Thoracic aorta (tissue), 2 donors: ENCODE measurements at regions not wholly inside any gene's neighbourhood (a gene's known extent, or its start where the extent isn't known, plus 50 kb on each side); places are given as distances from the start of the nearest gene placed in this dataset.
"Not testable (repeated sequence)": the region's sequence is repeated elsewhere in the genome, so short reads cannot be mapped to it uniquely, and the experiment has no call there.

Experiments
- ATAC-seq: fragments of 150-250 bp; one replicate; pipeline ENCODE4 v1.8.0; 2017; ENCODE audit warnings: low read depth; ENCODE audit not compliant: insufficient number of reproducible peaks, low FRiP score
- DNase-seq: peaks from one replicate; pipeline ENCODE4 v3.0.0-alpha.2; 2020; ENCODE audit warnings: low spot score
- H3K27ac ChIP-seq, 2 donors: fragments of 200-600 bp; sonication (generic); 1 replicate in 1 of 2; 2 replicates in 1 of 2; pipeline ENCODE4 v1.5.1; 2016; ENCODE audit warnings: mild to moderate bottlenecking in 2 of 2, moderate library complexity in 2 of 2
- H3K27me3 ChIP-seq: fragments of 200-600 bp; sonication (generic); replicated peaks from 2 replicates; pipeline ENCODE4 v1.6.0; 2016; ENCODE audit warnings: mild to moderate bottlenecking; ENCODE audit not compliant: insufficient read depth
- H3K36me3 ChIP-seq: fragments of 200-600 bp; sonication (generic); one replicate; pipeline ENCODE4 v1.5.1; 2016
- H3K4me1 ChIP-seq, 2 donors: fragments of 200-600 bp; sonication (generic); 1 replicate in 1 of 2; 2 replicates in 1 of 2; pipeline versions ENCODE4 v1.5.1 to v1.6.0; 2016; ENCODE audit warnings: low read depth in 2 of 2, mild to moderate bottlenecking in 1 of 2; ENCODE audit not compliant: control insufficient read depth in 1 of 2
- H3K4me3 ChIP-seq: fragments of 200-600 bp; sonication (generic); 2 replicates; pipeline ENCODE4 v1.5.1; 2016; ENCODE audit warnings: mild to moderate bottlenecking
- H3K9me3 ChIP-seq: fragments of 200-600 bp; sonication (generic); 2 replicates; pipeline ENCODE4 v1.5.1; 2016
- TF ChIP-seq, protein P1 (sequence below): fragments of 200-600 bp; sonication (generic); IDR thresholded peaks from one replicate; pipeline ENCODE4 v1.5.1; 2019; ENCODE audit warnings: antibody characterized with exemption

DNA sequence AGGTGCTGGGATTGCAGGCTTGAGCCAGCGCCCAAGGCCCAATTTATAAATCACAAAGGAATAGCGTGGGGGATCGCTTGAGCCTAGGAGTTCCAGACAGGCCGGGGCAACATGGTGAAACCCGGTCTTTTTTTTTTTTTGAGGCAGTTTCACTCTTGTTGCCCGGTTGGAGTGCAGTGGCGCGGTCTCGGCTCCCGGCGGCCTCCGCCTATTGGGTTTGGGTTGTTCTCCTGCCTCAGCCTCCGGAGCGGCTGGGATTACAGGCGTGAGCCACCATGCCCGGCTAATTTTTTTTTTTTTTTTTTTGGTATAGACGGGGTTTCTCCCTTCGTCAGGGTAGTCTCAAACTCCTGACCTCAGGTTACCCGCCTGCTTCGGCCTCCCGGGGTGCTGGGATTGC lies 65.0 kb downstream of the GOLGA6L7 start:
- no peak for DNase-seq
- Histone ChIP-seq H3K27me3 (no peaks in the 10 kb centered on the region), H3K4me1 (peaks cover 17 to 33% of the 10 kb centered on the region in 2 donors), H3K9me3 (no peaks in the 10 kb centered on the region), H3K4me3 (no peak overlapping the region), H3K36me3 (no peaks in the 10 kb centered on the region), H3K27ac (no peak overlapping the region)
- TF ChIP-seq, protein P1, sequence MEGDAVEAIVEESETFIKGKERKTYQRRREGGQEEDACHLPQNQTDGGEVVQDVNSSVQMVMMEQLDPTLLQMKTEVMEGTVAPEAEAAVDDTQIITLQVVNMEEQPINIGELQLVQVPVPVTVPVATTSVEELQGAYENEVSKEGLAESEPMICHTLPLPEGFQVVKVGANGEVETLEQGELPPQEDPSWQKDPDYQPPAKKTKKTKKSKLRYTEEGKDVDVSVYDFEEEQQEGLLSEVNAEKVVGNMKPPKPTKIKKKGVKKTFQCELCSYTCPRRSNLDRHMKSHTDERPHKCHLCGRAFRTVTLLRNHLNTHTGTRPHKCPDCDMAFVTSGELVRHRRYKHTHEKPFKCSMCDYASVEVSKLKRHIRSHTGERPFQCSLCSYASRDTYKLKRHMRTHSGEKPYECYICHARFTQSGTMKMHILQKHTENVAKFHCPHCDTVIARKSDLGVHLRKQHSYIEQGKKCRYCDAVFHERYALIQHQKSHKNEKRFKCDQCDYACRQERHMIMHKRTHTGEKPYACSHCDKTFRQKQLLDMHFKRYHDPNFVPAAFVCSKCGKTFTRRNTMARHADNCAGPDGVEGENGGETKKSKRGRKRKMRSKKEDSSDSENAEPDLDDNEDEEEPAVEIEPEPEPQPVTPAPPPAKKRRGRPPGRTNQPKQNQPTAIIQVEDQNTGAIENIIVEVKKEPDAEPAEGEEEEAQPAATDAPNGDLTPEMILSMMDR: no peak
- ATAC-seq: no peak

DNA sequence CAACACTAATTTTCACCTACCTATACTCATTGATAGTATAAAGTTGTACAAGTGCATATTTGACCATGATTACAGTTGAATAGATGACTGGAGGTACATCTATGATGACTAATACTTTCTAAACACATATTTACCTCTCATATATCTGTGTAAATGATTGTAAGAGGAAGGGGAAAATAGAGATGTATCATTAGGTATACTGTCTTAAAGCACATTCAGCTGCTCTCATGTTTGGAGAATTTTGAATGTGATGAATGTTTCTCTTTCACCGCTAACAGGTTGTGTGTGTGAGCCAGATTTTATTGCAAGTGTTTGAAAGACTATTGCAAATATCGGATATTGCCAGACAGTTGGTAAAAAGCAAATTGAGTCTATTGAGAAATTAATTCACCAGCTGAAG lies 66.2 kb upstream of the GOLGA8M start:
- H3K9me3 ChIP-seq: not testable (repeated sequence)

DNA sequence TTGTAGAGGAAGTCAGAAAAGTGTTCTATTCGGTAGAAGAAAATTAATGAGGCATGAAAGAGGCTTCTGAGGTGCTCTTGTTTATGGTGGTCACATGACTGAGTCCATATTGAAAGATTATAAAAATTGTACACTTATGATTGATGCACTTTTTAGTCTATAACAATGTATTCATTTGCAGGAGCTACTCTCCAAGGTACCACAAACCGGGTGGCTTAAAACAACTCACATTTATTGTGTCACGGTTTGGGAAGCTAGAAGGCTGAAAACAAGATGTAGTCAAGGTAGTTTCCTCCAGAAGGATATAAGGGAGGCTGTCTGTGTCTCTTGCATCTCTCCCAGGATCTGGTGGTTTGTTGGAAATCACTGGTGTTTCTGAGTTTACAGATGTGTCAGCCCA lies 60.6 kb upstream of the GOLGA8M start:
- not testable (repeated sequence) for DNase-seq, H3K9me3 ChIP-seq, H3K4me3 ChIP-seq, H3K36me3 ChIP-seq, ATAC-seq, H3K27ac ChIP-seq, H3K4me1 ChIP-seq, H3K27me3 ChIP-seq

More for the DNA sequence above, 66.2 kb upstream of the GOLGA8M start:
- H3K4me3 ChIP-seq, H3K27ac ChIP-seq, H3K4me1 ChIP-seq, DNase-seq, H3K27me3 ChIP-seq, H3K36me3 ChIP-seq, ATAC-seq: not testable (repeated sequence)
